ENCODE measurements at regions not wholly inside any gene's neighbourhood (a gene's known extent, or its start where the extent isn't known, plus 50 kb on each side); places are given as distances from the start of the nearest gene placed in this dataset.
A peak's percentile ranks its signal among the peaks of the same experiment; 100 is the strongest.

GRCh38 chr2:18455236-18455862, 105.1 kb downstream of the RDH14 start:
- no peak for DNase-seq (ENCODE audit: low spot score)
- no peaks in the 10 kb centered on the region for H3K27me3 ChIP-seq (replicated peaks; ENCODE audit: insufficient read depth, low read depth, low read length, poor library complexity)
- H3K4me1 ChIP-seq (ENCODE audit: insufficient read depth, low read length, poor library complexity, severe bottlenecking) = no peaks in the 10 kb centered on the region
- no peak overlapping the region for H3K27ac ChIP-seq (ENCODE audit: low read depth, low read length, poor library complexity, severe bottlenecking)
- no peak overlapping the region for H3K4me3 ChIP-seq (ENCODE audit: low read depth, low read length, poor library complexity, severe bottlenecking)
- no peaks in the 10 kb centered on the region for H3K9me3 ChIP-seq (ENCODE audit: low read depth, low read length, poor library complexity, severe bottlenecking)
- H3K36me3 ChIP-seq (ENCODE audit: insufficient read depth, low read length, poor library complexity, severe bottlenecking) = no peaks in the 10 kb centered on the region
- intact Hi-C loops (cut with micrococcal nuclease; ENCODE audit: unreplicated experiment) = no loop called here
- no TSS peak for BruUV-seq (replicated peaks)
- CTCF ChIA-PET = no interaction called here
- POLR2A ChIA-PET (ENCODE audit: low non-redundant PET) = no interaction called here
- TF ChIP-seq CTCF (conservative IDR thresholded peaks at IDR 0.05; ENCODE audit: low read depth, low read length) = peak; percentile 37; the same call in 1 of the 2 replicates
- no peak for TF ChIP-seq EZH2 (IDR thresholded peaks at IDR 0.05; ENCODE audit: borderline replicate concordance, low read depth, low read length, poor library complexity, severe bottlenecking)

- no peak for TF ChIP-seq CTCF (conservative IDR thresholded peaks at IDR 0.05; ENCODE audit: low read depth, low read length)
- no peak for TF ChIP-seq EZH2 (IDR thresholded peaks at IDR 0.05; ENCODE audit: borderline replicate concordance, low read depth, low read length, poor library complexity, severe bottlenecking)
- BruUV-seq (replicated peaks) = no TSS peak
- ChIA-PET POLR2A (ENCODE audit: low non-redundant PET) (no interaction called here), CTCF (no interaction called here)
- no peaks in the 10 kb centered on the region for H3K36me3 ChIP-seq (ENCODE audit: insufficient read depth, low read length, poor library complexity, severe bottlenecking)
- no peak for DNase-seq (ENCODE audit: low spot score)
- no peaks in the 10 kb centered on the region for H3K27me3 ChIP-seq (replicated peaks; ENCODE audit: insufficient read depth, low read depth, low read length, poor library complexity)
- H3K9me3 ChIP-seq (ENCODE audit: low read depth, low read length, poor library complexity, severe bottlenecking) = no peaks in the 10 kb centered on the region
- no peaks in the 10 kb centered on the region for H3K4me1 ChIP-seq (ENCODE audit: insufficient read depth, low read length, poor library complexity, severe bottlenecking)
- H3K4me3 ChIP-seq (ENCODE audit: low read depth, low read length, poor library complexity, severe bottlenecking) = no peak overlapping the region
- H3K27ac ChIP-seq (ENCODE audit: low read depth, low read length, poor library complexity, severe bottlenecking) = no peak overlapping the region
- intact Hi-C loops (cut with micrococcal nuclease; ENCODE audit: unreplicated experiment) = no loop called here
These were observed 105.7 kb downstream of the RDH14 start for GRCh38 chr2:18454692-18455235.

GRCh38 chr2:18446715-18447114, 113.7 kb downstream of the RDH14 start:
- intact Hi-C loops (cut with micrococcal nuclease; ENCODE audit: unreplicated experiment) = no loop called here
- Histone ChIP-seq H3K27ac (ENCODE audit: low read depth, low read length, poor library complexity, severe bottlenecking) (no peak overlapping the region), H3K9me3 (ENCODE audit: low read depth, low read length, poor library complexity, severe bottlenecking) (no peaks in the 10 kb centered on the region), H3K4me1 (ENCODE audit: insufficient read depth, low read length, poor library complexity, severe bottlenecking) (no peaks in the 10 kb centered on the region), H3K27me3 (replicated peaks; ENCODE audit: insufficient read depth, low read depth, low read length, poor library complexity) (no peaks in the 10 kb centered on the region), H3K36me3 (ENCODE audit: insufficient read depth, low read length, poor library complexity, severe bottlenecking) (no peaks in the 10 kb centered on the region), H3K4me3 (ENCODE audit: low read depth, low read length, poor library complexity, severe bottlenecking) (no peak overlapping the region)
- ChIA-PET POLR2A (ENCODE audit: low non-redundant PET) (no interaction called here), CTCF (no interaction called here)
- TF ChIP-seq CTCF (conservative IDR thresholded peaks at IDR 0.05; ENCODE audit: low read depth, low read length) = no peak
- DNase-seq (ENCODE audit: low spot score) = no peak
- BruUV-seq (replicated peaks) = no TSS peak

Data from A673 (cell line).